HuH-7.5 (cell line): ENCODE measurements at regions not wholly inside any gene's neighbourhood (a gene's known extent, or its start where the extent isn't known, plus 50 kb on each side); places are given as distances from the start of the nearest gene placed in this dataset.
"Not testable (repeated sequence)": the region's sequence is repeated elsewhere in the genome, so short reads cannot be mapped to it uniquely, and the experiment has no call there.

ENCODE experiments used
- DNase-seq: peaks from one replicate; pipeline ENCODE4 v3.0.0; 2011; ENCODE audit warnings: low spot score

DNA sequence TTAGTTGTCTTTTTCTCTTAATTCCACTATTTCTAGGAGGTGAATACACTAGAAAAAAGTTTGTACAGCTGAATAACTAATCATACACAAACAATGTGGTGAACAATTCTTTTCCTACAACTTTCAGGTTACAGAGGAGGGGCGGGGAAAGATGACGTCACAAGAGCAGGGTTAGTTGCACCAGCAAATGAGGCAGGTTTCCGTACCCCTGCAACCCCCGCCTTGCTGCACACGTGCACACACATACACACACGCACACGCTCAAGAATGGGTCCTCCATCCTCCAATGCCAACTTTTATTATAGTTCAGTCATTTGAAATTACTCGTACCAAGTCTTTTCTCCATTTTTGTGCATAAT is 122.8 kb downstream of the ARL4C start:
- no peak for DNase-seq

DNA sequence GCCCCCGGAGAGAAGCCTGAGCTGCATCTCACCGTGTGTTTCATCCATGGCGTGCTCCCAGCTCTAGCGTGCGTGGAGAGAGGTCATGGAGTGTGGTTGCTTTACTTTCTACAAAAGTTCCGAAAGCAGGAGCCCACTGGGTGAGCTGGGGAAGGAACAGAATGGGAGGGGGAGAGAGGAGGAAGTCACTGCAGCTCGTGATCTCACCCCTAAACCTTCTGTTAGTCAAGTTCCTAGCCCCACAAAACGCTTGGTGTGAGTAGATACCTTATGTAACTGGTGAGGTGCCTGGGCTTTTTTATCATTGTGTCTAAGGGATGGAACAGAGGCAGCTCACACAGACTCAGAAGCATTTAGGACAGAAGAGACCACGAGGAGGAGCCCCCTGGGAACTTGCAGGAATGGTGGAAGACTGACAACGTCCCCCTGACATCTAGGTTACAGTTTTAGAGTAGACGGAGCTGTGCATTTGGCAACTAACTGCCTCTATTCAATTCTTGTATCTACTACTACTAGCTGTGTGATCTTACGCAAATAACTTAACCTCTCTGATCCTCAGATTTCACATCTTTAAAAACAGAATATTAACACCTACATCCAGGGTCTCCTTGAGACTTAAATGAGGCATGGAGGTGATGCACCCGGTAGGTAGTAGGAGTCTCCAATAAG is 123.3 kb downstream of the ARL4C start:
- no peak for DNase-seq

DNA sequence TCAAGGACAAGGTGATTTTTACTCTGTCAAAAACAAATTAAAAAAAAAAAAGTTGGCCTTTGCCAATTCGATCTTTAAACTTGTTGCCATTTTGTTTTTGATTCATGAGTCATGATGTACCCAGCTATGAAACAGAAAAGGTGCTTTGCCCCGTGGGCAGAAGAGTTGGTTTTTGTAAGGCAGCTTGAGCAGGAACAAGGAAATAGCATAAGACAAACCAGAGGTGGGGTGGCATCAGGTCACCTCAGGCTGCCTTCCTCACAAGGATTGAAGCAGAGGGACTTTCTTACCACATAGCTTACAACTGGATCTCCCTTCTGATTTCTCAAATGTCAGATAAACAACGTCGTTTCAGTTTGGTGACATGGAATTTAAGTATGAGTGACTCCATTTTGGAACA is 123.8 kb downstream of the ARL4C start:
- no peak for DNase-seq

DNA sequence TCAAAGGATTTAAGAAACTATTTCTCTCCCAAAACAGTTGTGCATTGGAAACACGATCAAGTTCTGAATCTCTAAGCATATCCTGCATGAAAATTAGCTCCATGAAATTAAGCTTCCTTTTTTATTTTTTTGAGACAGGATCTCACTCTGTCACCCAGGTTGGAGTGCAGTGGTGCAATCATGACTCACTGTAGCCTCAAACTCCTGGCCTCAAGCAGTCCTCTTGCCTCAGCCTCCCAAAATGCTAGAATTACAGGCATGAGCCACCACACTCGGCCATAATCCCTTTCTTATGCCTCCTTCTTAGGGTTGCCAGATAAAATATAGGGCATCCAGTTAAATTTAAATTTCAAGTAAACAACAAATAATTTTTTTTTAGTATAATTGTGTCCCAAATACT is 124.4 kb downstream of the ARL4C start:
- DNase-seq: no peak

DNA sequence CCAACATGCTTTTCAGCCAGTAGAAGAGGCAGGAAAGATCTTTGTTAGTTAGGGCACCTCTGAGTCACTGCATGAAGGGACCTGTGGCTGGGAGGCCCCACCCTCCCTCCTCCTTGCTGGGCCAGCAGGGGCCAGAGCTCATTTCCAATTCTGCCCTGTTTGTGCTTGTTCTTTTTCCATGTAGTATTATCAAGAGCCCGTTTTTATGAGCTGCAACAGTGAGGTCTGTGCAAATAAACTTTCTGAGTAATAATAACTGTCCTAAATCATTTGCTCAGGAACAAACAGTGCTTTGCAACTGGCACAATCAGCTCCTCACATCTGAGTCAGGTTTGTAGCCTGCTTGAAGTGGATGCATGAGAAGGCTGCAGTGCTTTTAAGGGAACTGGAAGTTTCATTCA is 128.0 kb downstream of the ARL4C start:
- DNase-seq: no peak

DNA sequence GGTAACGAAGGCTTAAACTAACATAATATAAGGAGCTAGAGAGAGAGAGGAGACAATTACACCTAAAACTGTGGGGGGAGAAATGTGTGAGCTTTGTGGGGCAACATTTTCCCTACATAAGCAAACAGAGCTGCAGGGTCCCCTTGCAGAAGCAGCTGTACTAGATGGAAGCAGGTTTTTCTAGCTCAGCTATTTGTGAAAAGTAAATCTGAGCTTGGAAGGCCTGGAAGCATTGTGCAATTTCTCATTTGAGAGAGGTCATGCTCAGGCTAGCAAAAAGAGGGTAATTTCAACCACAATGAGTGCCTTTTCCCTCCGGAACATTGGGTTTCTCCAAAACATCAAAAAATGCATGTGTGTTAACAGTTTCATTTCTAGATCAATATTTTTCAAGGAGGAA is 130.0 kb downstream of the ARL4C start:
- no peak for DNase-seq

DNA sequence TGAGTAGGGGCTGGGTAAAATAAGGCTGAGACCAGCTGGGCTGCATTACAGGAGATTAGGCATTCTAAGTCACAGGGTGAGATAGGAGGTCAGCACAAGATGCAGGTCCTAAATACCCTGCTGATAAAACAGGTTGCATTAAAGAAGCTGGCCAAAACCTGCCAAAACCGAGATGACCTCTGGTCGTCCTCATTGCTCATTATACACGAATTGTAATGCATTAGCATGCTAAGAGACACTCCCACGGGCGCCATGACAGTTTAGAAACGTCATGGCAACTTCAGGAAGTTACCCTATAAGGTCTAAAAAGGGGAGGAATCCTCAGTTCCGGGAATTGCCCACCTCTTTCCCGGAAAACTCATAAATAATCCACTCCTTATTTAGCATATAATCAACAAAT is 132.2 kb downstream of the ARL4C start:
- DNase-seq: no peak

DNA sequence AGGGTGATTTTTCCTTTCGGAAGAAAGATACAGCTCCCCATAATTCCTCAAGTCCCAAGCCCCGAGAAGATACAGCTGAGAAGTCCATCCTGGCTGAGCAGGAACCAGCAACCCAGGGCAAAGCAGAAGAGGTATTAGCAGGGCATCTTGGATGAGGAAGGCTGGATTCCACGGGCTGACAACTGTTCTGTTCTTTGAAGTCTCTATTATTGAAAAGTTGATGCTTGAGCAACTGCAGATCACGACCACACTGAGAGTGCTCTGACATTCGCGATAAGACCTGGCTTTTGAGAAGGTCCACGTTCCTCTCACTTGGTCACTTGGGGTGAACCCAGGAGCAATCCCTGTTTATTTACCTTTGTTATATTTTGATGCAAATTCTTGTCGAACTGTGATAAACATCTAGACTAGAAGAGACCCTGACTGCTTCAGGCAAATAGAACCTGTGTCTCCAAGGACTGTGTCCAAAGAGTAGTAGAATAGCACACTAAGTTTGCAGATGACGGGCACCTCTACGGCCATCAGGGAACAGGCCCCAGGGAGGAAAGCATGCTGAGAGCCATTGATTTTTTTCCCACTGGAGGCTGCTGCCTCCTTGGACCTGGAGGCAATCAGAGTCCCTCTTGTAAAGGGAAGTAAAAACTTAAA is 133.1 kb downstream of the ARL4C start:
- DNase-seq: no peak

DNA sequence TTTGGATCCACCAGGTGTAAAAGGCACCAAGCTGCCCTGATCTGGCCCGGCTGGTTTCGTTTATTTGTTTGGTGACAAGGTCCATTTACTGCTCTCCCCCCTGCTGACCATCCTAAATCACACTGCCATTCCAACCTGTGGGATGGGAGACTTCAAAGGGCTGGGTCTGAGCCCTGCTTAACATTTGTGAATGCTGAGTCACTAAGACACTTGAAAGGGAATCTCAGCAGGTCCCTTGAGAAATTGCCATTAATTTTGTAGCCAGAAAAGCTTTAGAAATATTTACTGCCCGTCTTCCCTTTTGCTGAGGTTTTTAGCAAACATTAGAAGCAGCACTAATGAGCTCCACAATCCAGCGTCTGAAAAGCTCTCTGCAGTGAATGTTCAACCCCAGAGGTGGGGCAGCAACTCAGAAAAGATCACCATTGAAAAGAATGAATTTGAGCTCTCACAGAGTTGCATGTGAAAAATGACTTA is 133.8 kb downstream of the ARL4C start:
- no peak for DNase-seq

DNA sequence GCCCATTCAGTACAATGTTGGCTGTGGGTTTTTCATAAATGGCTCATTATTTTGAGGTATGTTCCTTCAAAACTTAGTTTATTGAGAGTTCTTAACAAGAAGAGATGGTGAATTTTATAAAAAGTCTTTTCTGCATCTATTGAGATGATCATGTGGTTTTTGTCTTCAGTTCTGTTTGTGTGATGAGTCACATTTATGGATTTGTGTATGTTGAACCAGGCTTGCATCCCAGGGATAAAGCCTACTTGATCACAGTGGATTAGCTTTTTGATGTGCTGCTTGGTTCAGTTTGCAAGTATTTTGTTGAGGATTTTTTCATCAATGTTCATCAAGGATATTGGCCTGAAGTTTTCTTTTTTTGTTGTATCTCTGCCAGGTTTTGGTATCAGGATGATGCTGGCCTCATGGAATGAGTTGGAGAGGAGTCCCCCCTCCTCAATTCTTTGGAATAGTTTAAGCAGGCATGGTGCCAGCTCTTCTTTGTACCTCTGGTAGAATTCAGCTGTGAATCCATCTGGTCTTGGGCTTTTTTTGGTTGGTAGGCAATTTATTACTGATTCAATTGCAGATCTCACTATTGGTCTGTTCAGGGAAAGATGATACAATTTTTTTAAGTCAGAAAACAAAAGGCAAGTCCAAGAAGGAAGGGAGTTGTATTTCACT is 136.4 kb downstream of the ARL4C start:
- DNase-seq: not testable (repeated sequence)

DNA sequence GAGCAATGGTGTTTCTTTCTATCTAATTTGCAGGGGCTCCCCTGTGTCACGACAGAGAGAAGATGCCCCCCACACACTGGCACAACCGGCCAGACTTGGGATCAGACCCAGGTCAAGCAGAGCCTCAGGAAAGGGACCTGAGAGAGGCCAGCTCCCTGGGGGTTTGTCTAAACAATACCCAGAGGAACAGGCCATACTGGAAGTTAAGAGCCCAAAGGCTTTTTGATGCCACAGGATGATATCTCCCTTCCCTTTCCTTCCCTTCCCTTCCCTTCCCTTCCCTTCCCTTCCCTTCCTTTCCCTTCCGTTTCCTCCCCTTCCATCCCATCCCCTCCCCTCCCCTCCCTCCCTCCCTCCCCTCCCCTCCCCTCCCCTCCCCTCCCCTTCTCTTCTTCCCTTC is 139.2 kb downstream of the ARL4C start:
- no peak for DNase-seq

DNA sequence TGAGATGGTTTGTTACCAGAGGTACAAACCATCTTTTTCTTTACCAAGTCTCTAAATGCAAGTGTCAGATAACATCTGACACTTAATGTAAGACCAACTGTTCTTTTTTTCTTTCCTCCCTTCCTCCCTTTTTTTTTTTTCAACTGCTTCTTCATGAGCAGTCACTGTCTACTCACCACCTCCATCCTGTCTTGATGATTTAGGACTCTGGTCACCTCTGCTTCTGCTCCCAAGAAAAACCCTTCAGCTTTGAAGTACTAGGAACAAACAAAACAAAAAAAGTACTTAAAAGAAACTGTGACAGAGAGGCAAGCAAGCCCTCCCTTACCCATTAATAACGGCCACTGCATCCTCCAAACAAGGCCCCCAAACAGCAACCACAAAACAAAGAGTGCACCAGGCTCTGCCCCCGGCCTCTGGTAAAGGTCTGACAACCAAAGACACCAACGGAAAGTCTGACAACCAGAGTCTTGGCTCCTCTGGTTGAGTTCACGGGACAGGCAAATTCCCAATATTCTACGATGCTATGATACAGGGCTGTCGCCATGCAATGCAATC is 141.0 kb downstream of the ARL4C start:
- DNase-seq: no peak

DNA sequence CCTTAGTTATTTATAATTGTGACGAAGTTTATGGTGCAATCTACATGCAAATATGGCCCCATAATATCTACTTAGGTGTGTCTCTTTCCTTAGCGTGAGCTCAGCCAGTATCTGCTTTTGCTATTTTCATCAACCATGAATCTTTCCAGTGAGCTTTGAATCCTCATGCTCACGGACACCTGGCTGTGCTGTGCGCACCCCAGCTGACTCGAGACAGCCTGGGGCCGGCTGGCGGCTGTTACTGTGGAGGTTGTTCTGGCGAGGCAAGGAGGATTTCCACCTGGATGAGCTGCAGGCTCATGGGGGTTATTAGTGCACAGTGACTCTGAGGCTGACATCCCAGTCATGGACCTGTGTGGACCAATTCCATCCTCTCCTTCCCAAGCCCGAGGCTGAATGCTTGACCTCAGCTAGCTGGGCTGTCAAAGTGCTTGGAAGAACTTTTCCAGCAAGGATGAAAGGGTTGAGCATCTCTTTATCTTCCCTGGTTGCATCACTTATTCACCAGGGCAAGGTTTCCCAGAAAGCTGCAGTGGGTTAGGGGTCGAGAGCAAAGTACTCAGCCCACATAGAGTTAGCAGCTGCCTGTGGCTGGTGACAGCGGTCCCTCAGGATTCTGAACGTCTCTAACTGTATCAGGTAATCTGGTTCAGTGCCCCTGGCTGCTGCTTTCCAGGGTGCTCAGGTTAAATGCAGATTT is 141.7 kb downstream of the ARL4C start:
- no peak for DNase-seq

DNA sequence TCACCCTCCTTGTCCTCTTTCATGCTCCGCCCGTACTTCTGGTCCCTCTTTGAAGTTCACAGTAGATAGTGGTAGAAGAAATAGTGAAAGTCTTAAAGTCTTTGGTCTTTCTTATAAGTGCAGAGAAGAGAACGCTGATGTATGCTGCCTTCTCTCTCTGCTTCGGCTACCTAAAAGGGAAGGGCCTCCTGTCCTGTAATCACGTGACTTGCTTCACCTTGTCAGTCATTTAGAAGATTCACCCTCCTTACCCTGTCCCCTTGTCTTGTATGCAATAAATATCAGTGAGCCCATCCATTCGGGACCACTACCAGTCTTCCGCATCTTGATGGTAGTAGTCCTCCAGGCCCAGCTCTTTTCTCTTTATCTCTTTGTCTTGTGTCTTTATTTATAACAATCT is 144.6 kb downstream of the ARL4C start:
- DNase-seq: no peak

DNA sequence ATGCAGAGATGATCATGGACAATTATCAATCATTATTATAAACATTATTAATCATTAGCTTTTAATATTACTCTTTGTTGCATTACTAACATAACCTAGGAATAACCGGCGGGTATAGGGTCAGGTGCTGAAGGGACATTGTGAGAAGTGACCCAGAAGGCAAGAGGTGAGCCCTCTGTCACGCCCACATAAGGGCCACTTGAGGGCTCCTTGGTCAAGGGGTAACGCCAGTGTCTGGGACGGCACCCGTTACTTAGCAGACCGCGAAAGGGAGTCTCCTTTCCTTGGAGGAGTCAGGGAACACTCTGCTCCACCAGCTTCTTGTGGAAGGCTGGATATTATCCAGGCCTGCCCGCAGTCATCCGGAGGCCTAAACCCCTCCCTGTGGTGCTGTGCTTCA is 145.0 kb downstream of the ARL4C start:
- DNase-seq: not testable (repeated sequence)

DNA sequence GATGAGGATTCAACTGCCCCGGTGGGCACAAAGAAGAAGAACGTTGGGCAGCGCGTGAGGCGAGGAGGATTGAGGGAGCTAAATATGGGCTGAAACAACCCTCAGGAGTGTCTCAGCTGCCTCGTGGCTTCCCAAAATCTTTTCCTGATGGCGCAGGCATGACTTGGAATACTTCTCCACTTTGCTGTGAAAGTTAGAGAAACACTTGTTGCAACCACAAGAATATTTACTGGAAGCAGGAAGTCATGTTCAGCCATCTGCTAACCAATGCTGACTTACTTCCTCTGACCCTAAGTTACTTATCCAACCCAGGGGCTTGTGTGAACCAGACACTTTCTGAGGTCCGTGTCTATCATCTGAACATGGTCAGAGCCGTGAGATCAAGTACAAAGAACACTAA is 148.8 kb downstream of the ARL4C start:
- no peak for DNase-seq

DNA sequence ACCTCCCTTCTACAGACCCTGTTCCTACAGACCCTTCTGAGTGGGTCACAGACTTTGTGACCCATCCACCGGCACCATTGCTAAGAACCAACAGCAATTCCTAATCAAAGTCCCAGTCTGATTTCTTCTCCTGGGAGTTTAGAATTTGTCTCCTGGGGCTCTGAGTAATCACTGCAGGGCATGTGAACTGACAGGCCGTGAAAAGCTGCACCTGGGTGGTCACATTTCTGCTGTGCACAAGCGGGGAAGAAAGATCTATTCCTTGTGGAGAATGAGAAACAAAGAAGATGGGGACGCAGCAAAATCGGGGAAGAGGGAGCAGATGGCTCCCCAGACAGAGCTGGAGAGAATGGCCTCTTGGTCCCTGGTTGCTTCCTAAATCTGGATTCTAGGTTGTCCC is 151.0 kb downstream of the ARL4C start:
- DNase-seq: no peak

DNA sequence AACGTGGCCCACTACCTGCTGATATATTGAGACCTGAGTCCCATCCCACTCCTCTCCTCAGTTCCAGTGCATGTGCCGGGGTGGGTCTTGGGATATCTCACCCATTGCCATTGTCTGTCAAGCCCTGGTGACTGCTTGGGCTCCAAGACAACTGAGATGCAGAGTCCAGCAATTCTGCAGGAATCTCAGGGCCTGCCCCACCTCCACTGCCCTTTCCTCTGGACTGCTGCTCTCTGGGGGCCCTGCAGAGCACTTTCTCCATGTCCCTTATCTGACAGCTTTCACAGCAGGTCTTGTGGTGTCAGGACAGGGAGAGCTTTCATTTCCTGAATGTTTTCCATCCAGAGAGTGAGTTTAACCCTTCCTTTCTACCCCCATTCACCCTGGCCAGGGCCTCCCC is 152.9 kb downstream of the ARL4C start:
- DNase-seq: no peak

DNA sequence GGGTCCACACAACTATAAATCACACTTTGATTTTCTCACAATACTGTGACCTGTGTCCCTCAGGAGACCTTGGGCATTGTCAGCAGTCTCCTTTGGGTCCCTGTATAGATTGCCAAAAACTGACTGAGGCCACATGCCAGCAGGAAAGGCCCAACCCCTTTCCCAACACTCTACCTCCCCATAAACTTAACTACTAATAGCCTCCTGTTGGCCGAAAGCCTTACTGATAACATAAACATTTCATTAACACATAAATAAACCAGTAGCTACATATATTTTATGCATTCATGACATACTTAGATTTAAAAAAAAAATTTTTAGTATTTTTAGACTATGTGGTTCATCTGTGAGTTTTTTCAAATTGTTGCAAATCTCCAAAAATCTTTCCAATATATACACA is 153.5 kb downstream of the ARL4C start:
- no peak for DNase-seq

DNA sequence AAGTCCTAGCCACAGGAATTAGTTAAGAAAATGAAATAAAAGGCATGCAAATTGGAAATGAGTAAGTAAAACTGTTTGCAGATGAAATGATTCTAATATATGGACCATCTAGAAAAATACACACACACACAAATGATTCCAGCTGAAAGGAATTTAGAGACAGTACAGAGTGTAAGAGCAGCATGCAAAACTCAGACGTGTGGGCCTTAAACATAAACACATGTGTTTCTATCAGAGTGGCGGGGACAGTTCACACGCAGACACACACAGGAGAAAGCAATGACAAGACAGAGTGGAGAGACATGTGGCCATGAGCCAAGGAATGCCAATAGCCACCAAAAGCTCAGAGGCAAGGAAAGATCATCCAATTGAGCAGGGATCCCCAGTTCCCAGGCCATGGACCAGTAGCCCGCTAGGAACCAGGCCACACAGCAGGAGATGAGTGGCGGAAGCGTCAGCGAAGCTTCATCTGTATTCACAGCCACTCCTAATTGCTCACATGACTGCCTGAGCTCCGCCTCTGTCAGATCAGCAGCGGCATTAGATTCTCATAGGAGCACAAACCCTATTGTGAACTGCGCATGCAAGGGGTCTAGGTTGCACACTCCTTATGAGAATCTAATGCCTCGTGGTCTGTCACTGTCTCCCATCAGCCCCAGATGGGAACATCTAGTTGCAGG is 155.4 kb downstream of the ARL4C start:
- DNase-seq: no peak

DNA sequence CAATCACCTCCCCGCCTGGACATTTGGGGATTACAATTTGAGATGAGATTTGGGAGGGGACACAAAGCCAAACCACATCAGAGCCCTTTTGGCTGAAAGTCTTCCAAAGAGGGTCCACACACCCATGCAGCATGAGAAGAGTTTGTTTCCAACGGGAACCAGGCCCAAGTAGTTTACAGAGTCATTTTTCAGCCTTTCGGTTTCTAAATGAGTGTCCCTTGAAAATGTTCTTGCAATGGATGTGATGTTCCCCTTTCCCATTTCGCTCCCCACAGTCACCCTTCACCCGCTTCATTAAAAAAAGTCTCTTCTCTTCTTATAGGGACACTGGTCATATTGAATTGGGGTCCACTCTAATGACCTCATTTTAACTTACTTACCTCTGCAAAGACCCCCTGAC is 157.4 kb downstream of the ARL4C start:
- no peak for DNase-seq

DNA sequence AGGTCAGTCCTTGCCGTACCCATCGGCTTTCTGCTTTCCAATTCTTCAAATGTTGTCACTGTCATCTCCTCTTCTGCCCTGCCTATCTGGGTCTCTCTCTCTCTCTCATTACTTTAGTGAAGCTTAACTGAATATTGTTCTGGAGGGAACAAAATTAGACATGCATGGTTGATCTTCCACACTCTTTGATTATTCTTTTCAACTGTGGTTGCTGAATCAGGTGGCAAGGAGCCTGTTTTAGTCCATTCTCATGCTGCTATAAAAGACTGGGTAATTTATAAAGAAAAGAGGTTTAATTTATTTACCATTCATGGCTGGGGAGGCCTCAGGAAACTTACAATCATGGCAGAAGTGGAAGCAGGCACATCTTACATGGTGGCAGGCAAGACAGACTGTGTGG is 157.9 kb downstream of the ARL4C start:
- no peak for DNase-seq
